22Rv1 (cell line): ENCODE measurements at regions not wholly inside any gene's neighbourhood (a gene's known extent, or its start where the extent isn't known, plus 50 kb on each side); places are given as distances from the start of the nearest gene placed in this dataset.

Experiments
- H3K27ac ChIP-seq: fragments of 450-650 bp; 2 replicates; pipeline ENCODE4 v1.5.1; 2017
- CTCF ChIP-seq: fragments of 450-650 bp; IDR thresholded peaks from 2 replicates; pipeline ENCODE4 v1.5.1; 2017; ENCODE audit warnings: mild to moderate bottlenecking
- ZFX ChIP-seq: fragments of 450-650 bp; IDR thresholded peaks from 2 replicates; pipeline ENCODE4 v1.6.1; 2017; ENCODE audit warnings: antibody characterized with exemption, borderline replicate concordance

GRCh38 chr13:61010358-61010757 lies 405.3 kb downstream of the PCDH20 start:
- no peak overlapping the region for H3K27ac ChIP-seq
- TF ChIP-seq CTCF (no peak), ZFX (no peak)

- TF ChIP-seq CTCF, result no peak
- no peak for TF ChIP-seq ZFX
- no peak overlapping the region for H3K27ac ChIP-seq
Measured at GRCh38 chr13:61002686-61003085, 413.0 kb downstream of the PCDH20 start.

GRCh38 chr13:60990032-60990733 lies 425.5 kb downstream of the PCDH20 start:
- TF ChIP-seq ZFX (no peak), CTCF (peak; percentile 47)

GRCh38 chr13:60986301-60986700 lies 429.3 kb downstream of the PCDH20 start:
- TF ChIP-seq CTCF (no peak), ZFX (no peak)

More at GRCh38 chr13:60990032-60990733, 425.5 kb downstream of the PCDH20 start:
- H3K27ac ChIP-seq, result no peak overlapping the region

GRCh38 chr13:60981407-60981806 lies 434.2 kb downstream of the PCDH20 start:
- TF ChIP-seq ZFX (no peak), CTCF (no peak)

More at GRCh38 chr13:60986301-60986700, 429.3 kb downstream of the PCDH20 start:
- H3K27ac ChIP-seq, result no peak overlapping the region

GRCh38 chr13:60976367-60976766 lies 439.3 kb downstream of the PCDH20 start:
- no peak overlapping the region for H3K27ac ChIP-seq
- no peak for TF ChIP-seq ZFX
- TF ChIP-seq CTCF, result no peak

More at GRCh38 chr13:60981407-60981806, 434.2 kb downstream of the PCDH20 start:
- H3K27ac ChIP-seq, result no peak overlapping the region

- TF ChIP-seq CTCF, result no peak
- TF ChIP-seq ZFX, result no peak
- H3K27ac ChIP-seq, result no peak overlapping the region
Measured at GRCh38 chr13:60974296-60974695, 441.4 kb downstream of the PCDH20 start.
